HL-60/S4 (cell line): ENCODE measurements at regions not wholly inside any gene's neighbourhood (a gene's known extent, or its start where the extent isn't known, plus 50 kb on each side); places are given as distances from the start of the nearest gene placed in this dataset.

Experiments
- in situ Hi-C: fragments of 300-500 bp; cut with MboI; formaldehyde crosslinking; loops from 2 replicates; pipeline ENCODE4 v1.14.3; 2022; ENCODE audit warnings: low sequenced_read_pairs

GRCh38 chr18:5091741-5092140, 105.3 kb downstream of the AKAIN1 start:
- in situ Hi-C loops, result no loop called here

- in situ Hi-C loops, result no loop called here
Measured at GRCh38 chr18:5075297-5075696, 121.8 kb downstream of the AKAIN1 start.

- in situ Hi-C loops, result loop anchor here (25.0 kb wide), 2 partner anchors 961 to 1286 kb away; no protein-coding TSS in a partner anchor
Measured at GRCh38 chr18:5073026-5073944, 123.8 kb downstream of the AKAIN1 start.

- in situ Hi-C loops, result loop anchor here (25.0 kb wide), 2 partner anchors 957 to 1282 kb away; no protein-coding TSS in a partner anchor
Measured at GRCh38 chr18:5068851-5069250, 128.2 kb downstream of the AKAIN1 start.

- in situ Hi-C loops, result loop anchor here (25.0 kb wide), 2 partner anchors 954 to 1279 kb away; no protein-coding TSS in a partner anchor
Measured at GRCh38 chr18:5066380-5066977, 130.6 kb downstream of the AKAIN1 start.

- in situ Hi-C loops, result loop anchor here (25.0 kb wide), 2 partner anchors 953 to 1278 kb away; no protein-coding TSS in a partner anchor
Measured at GRCh38 chr18:5065615-5066014, 131.4 kb downstream of the AKAIN1 start.

GRCh38 chr18:5064841-5065370, 132.2 kb downstream of the AKAIN1 start:
- in situ Hi-C loops, result loop anchor here (25.0 kb wide), 2 partner anchors 953 to 1278 kb away; no protein-coding TSS in a partner anchor

GRCh38 chr18:5061785-5062184, 135.3 kb downstream of the AKAIN1 start:
- in situ Hi-C loops, result loop anchor here (25.0 kb wide), 2 partner anchors 949 to 1274 kb away; no protein-coding TSS in a partner anchor

- in situ Hi-C loops, result loop anchor here (25.0 kb wide), 2 partner anchors 948 to 1273 kb away; no protein-coding TSS in a partner anchor
Measured at GRCh38 chr18:5060543-5060942, 136.5 kb downstream of the AKAIN1 start.

GRCh38 chr18:5059696-5060032, 137.4 kb downstream of the AKAIN1 start:
- in situ Hi-C loops, result loop anchor here (25.0 kb wide), 2 partner anchors 947 to 1272 kb away; no protein-coding TSS in a partner anchor

GRCh38 chr18:5058768-5059695, 138.0 kb downstream of the AKAIN1 start:
- in situ Hi-C loops, result loop anchor here (25.0 kb wide), 2 partner anchors 947 to 1272 kb away; no protein-coding TSS in a partner anchor

GRCh38 chr18:5057386-5058348, 139.4 kb downstream of the AKAIN1 start:
- in situ Hi-C loops, result loop anchor here (25.0 kb wide), 2 partner anchors 945 to 1270 kb away; no protein-coding TSS in a partner anchor

- in situ Hi-C loops, result loop anchor here (25.0 kb wide), 2 partner anchors 940 to 1265 kb away; no protein-coding TSS in a partner anchor
Measured at GRCh38 chr18:5052491-5052890, 144.6 kb downstream of the AKAIN1 start.

- in situ Hi-C loops, result loop anchor here (25.0 kb wide), 2 partner anchors 939 to 1264 kb away; no protein-coding TSS in a partner anchor
Measured at GRCh38 chr18:5051207-5051606, 145.8 kb downstream of the AKAIN1 start.

- in situ Hi-C loops, result no loop called here
Measured at GRCh38 chr18:5049124-5049523, 147.9 kb downstream of the AKAIN1 start.

- in situ Hi-C loops, result no loop called here
Measured at GRCh38 chr18:5040476-5040875, 156.6 kb downstream of the AKAIN1 start.

- in situ Hi-C loops, result no loop called here
Measured at GRCh38 chr18:5036523-5036922, 160.5 kb downstream of the AKAIN1 start.

- in situ Hi-C loops, result no loop called here
Measured at GRCh38 chr18:5031216-5031615, 165.8 kb downstream of the AKAIN1 start.

GRCh38 chr18:5030636-5031035, 166.4 kb downstream of the AKAIN1 start:
- in situ Hi-C loops, result no loop called here
